Kidney glomerular epithelial cell (primary cell): ENCODE measurements at regions not wholly inside any gene's neighbourhood (a gene's known extent, or its start where the extent isn't known, plus 50 kb on each side); places are given as distances from the start of the nearest gene placed in this dataset.
A peak's percentile ranks its signal among the peaks of the same experiment; 100 is the strongest.

ENCODE experiments used
- DNase-seq: peaks from one replicate; lab custom pipeline; 2025; lab: John Stamatoyannopoulos, UW

GRCh38 chr12:75900781-75901254 is 130.8 kb downstream of the PHLDA1 start:
- no peak for DNase-seq

GRCh38 chr12:75900226-75900625 is 131.3 kb downstream of the PHLDA1 start:
- no peak for DNase-seq

GRCh38 chr12:75894965-75895754 is 136.4 kb downstream of the PHLDA1 start:
- DNase-seq: no peak

GRCh38 chr12:75893765-75894164 is 137.8 kb downstream of the PHLDA1 start:
- DNase-seq: no peak

- DNase-seq: peak; percentile 39
Measured at GRCh38 chr12:75892731-75893408, 138.7 kb downstream of the PHLDA1 start.

- no peak for DNase-seq
Measured at GRCh38 chr12:75891072-75891471, 140.5 kb downstream of the PHLDA1 start.

GRCh38 chr12:75890660-75891059 is 140.9 kb downstream of the PHLDA1 start:
- no peak for DNase-seq

GRCh38 chr12:75890141-75890540 is 141.4 kb downstream of the PHLDA1 start:
- DNase-seq: no peak

GRCh38 chr12:75888874-75889613 is 142.5 kb downstream of the PHLDA1 start:
- no peak for DNase-seq

GRCh38 chr12:75888399-75888798 is 143.2 kb downstream of the PHLDA1 start:
- DNase-seq: no peak

- no peak for DNase-seq
Measured at GRCh38 chr12:75887979-75888378, 143.6 kb downstream of the PHLDA1 start.

- DNase-seq: no peak
Measured at GRCh38 chr12:75884465-75884985, 147.1 kb downstream of the PHLDA1 start.

- DNase-seq: no peak
Measured at GRCh38 chr12:75883241-75883640, 148.3 kb downstream of the PHLDA1 start.

- no peak for DNase-seq
Measured at GRCh38 chr12:75882421-75882820, 149.2 kb downstream of the PHLDA1 start.

GRCh38 chr12:75881920-75882319 is 149.7 kb downstream of the PHLDA1 start:
- no peak for DNase-seq

GRCh38 chr12:75877763-75878621 is 153.6 kb downstream of the PHLDA1 start:
- DNase-seq: peak; percentile 18

GRCh38 chr12:75876832-75877762 is 154.5 kb downstream of the PHLDA1 start:
- DNase-seq: peak; percentile 15

GRCh38 chr12:75874441-75874840 is 157.1 kb downstream of the PHLDA1 start:
- DNase-seq: no peak

GRCh38 chr12:75872762-75873161 is 158.8 kb downstream of the PHLDA1 start:
- no peak for DNase-seq

GRCh38 chr12:75870878-75871277 is 160.7 kb downstream of the PHLDA1 start:
- DNase-seq: peak; percentile 7
